ENCODE measurements at regions not wholly inside any gene's neighbourhood (a gene's known extent, or its start where the extent isn't known, plus 50 kb on each side); places are given as distances from the start of the nearest gene placed in this dataset.

DNA sequence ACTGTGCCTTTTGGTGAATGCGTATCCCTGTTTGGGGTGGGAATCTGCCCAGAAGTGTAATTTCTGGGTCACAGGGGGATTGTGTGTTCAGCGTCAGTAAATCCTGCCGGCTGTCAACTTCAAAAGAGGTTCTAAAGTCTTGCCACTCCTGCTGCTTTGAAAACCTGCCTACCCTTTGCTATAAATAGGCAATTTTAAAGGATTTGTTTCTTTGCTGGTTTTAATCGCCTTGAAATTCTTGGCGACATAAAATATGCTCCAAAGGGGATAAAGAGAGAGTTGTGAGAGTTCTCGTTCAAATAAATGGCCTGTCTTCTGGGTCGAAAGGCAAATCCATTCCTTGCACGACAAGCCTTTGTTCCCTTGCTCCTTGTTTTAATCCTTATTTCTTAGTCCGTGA, 143.4 kb downstream of the IRF8 start (continued):
- TF ChIP-seq KLF5 (IDR thresholded peaks at IDR 0.05; ENCODE audit: partially characterized antibody) (no peak), POLR2AphosphoS5 (IDR thresholded peaks at IDR 0.05; ENCODE audit: low read length) (no peak)

DNA sequence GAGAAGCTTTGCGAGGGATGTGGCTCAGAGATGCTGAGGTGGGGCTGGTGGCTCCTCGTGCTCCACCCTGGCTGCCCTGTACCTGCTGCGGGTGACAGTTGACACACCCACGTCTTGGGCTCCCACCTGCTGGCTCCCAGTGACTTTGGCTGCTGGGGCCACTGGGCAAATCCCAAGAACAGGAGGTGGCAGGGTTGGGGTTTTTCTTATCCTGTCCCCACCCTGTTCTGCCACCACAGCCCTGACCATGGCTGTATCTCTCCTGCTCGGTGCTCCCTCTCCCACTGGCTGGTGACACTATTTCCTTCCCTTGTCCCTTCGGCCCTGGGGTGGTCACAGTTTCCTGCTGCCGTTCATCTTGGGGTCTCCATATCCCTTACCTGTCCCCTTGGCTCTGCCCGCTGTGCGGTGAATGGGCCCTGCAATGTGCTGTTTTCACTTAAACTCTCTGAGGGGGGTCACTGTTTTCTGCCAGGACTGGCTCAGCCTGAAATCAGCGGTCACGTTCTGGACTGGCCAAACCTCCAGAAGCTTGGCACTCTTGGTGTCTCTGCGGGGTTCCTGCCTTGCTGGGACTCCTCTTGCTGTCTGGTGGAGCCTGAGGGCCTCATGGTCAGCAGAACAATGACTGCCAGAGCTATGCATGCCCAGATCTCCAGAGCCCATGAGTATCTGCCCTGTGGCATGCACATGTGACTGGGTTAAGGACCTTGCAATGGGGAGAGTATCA, 144.2 kb downstream of the IRF8 start:
- no peak overlapping the region for H3K27ac ChIP-seq (ENCODE audit: control insufficient read depth, insufficient read depth)
- ChIA-PET RAD21 (ENCODE audit: unreplicated experiment) (interaction anchor here (0.6 kb wide), 1 partner anchor 660 kb away, joined by 4 read pairs; no protein-coding TSS in a partner anchor), SMC1A (ENCODE audit: uncharacterized antibody, unreplicated experiment) (no interaction called here), POLR2A (no interaction called here), CTCF (no interaction called here)
- H3K36me3 ChIP-seq (ENCODE audit: control insufficient read depth in 2 of 2, insufficient read depth in 2 of 2, low read length in 1 of 2) = no peaks in the 10 kb centered on the region
- 30% methylated on average over 12 of the region's 12 CpGs for WGBS (ENCODE audit: insufficient coverage, insufficient replicate concordance, low lambda C conversion rate, missing lambda C conversion rate)
- no peak overlapping the region for H2AFZ ChIP-seq (ENCODE audit: control insufficient read depth, low read depth, low read length)
- no peaks in the 10 kb centered on the region for H3K79me2 ChIP-seq (ENCODE audit: control insufficient read depth, insufficient read depth, low read length)
- H3K4me2 ChIP-seq (ENCODE audit: control insufficient read depth, insufficient read depth) = no peak overlapping the region
- ATAC-seq (no peak), FAIRE-seq (no peak), DNase-seq (ENCODE audit: low read depth, low spot score) (no peak)
- H3K9ac ChIP-seq (ENCODE audit: control insufficient read depth, insufficient read depth, low read length) = no peak overlapping the region
- no peaks in the 10 kb centered on the region for H3K9me3 ChIP-seq (replicated peaks; ENCODE audit: control insufficient read depth, insufficient read depth, low read length)
- no TSS peak for BruUV-seq (replicated peaks)
- no peaks in the 10 kb centered on the region for H4K20me1 ChIP-seq (ENCODE audit: control insufficient read depth, insufficient read depth)
- TF ChIP-seq NRF1 (conservative IDR thresholded peaks at IDR 0.05; ENCODE audit: low read depth, low read length) (no peak), ZNF274 (IDR thresholded peaks at IDR 0.05; ENCODE audit: insufficient read depth, insufficient read length) (no peak), BHLHE40 (IDR thresholded peaks at IDR 0.05; ENCODE audit: borderline replicate concordance in 1 of 2, low read depth in 2 of 2, low read length in 1 of 2) (no peak), TCF7 (IDR thresholded peaks at IDR 0.05; ENCODE audit: borderline replicate concordance) (no peak), NFXL1 (IDR thresholded peaks at IDR 0.05; ENCODE audit: borderline replicate concordance) (no peak), CBX3 (IDR thresholded peaks at IDR 0.05; ENCODE audit: borderline replicate concordance, low read depth) (no peak)
- TF ChIP-seq, protein P1, sequence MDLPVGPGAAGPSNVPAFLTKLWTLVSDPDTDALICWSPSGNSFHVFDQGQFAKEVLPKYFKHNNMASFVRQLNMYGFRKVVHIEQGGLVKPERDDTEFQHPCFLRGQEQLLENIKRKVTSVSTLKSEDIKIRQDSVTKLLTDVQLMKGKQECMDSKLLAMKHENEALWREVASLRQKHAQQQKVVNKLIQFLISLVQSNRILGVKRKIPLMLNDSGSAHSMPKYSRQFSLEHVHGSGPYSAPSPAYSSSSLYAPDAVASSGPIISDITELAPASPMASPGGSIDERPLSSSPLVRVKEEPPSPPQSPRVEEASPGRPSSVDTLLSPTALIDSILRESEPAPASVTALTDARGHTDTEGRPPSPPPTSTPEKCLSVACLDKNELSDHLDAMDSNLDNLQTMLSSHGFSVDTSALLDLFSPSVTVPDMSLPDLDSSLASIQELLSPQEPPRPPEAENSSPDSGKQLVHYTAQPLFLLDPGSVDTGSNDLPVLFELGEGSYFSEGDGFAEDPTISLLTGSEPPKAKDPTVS (IDR thresholded peaks at IDR 0.05; ENCODE audit: low read depth, low read length) = no peak
- TF ChIP-seq, protein P2, sequence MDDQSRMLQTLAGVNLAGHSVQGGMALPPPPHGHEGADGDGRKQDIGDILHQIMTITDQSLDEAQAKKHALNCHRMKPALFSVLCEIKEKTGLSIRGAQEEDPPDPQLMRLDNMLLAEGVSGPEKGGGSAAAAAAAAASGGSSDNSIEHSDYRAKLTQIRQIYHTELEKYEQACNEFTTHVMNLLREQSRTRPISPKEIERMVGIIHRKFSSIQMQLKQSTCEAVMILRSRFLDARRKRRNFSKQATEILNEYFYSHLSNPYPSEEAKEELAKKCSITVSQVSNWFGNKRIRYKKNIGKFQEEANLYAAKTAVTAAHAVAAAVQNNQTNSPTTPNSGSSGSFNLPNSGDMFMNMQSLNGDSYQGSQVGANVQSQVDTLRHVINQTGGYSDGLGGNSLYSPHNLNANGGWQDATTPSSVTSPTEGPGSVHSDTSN (IDR thresholded peaks at IDR 0.05; ENCODE audit: insufficient replicate concordance, low read depth, low read length) = no peak
- H3K4me3 ChIP-seq = no peak overlapping the region
- H3K4me1 ChIP-seq (ENCODE audit: control insufficient read depth, insufficient read depth, low read length) = no peaks in the 10 kb centered on the region
- in situ Hi-C loops (cut with MboI) (loop anchor here (10.0 kb wide), 1 partner anchor 472 kb away; the partner anchor contains the start of gene FOXF1), intact Hi-C loops (cut with micrococcal nuclease; ENCODE audit: unreplicated experiment) (loop anchor here (10.0 kb wide), 1 partner anchor 472 kb away; the partner anchor contains the start of gene FOXF1)
- peaks cover 3 to 5% of the 10 kb centered on the region in 2 experiments; a peak in 2 of 4 replicates for H3K27me3 ChIP-seq (replicated peaks in 1 of 2; ENCODE audit: control insufficient read depth in 2 of 2, insufficient read depth in 2 of 2, low read length in 1 of 2)

Measured in GM12878 (cell line).